ENCODE measurements at regions not wholly inside any gene's neighbourhood (a gene's known extent, or its start where the extent isn't known, plus 50 kb on each side); places are given as distances from the start of the nearest gene placed in this dataset.

GRCh38 chr10:113274176-113274829, 278.6 kb upstream of the HABP2 start:
- H2AFZ ChIP-seq = peak overlapping the region; percentile 95; the same call in 1 of the 2 replicates
- H3K9me3 Mint-ChIP-seq = peaks cover 10% of the 10 kb centered on the region; the same call in 2 of the 3 replicates

GRCh38 chr10:113278221-113278620, 274.6 kb upstream of the HABP2 start:
- no peaks in the 10 kb centered on the region for H3K27me3 ChIP-seq (ENCODE audit: insufficient read depth)
- TF ChIP-seq CREB1 (CRISPR knock-in tag; IDR thresholded peaks at IDR 0.05; ENCODE audit: low read depth) (no peak), NANOG (IDR thresholded peaks at IDR 0.05; ENCODE audit: borderline replicate concordance) (no peak), ZNF331 (CRISPR knock-in tag; IDR thresholded peaks at IDR 0.05; ENCODE audit: low read depth) (no peak), JUNB (IDR thresholded peaks at IDR 0.05; ENCODE audit: unreplicated experiment) (no peak), POLR2AphosphoS5 (IDR thresholded peaks at IDR 0.05; ENCODE audit: low read depth) (no peak), STAT1 (IDR thresholded peaks at IDR 0.05; ENCODE audit: unreplicated experiment) (no peak), ZNF462 (CRISPR knock-in tag; IDR thresholded peaks at IDR 0.05) (no peak)

More at GRCh38 chr10:113274176-113274829, 278.6 kb upstream of the HABP2 start:
- Histone ChIP-seq H3K4me1 (ENCODE audit: insufficient read depth) (peaks cover 3% of the 10 kb centered on the region; the same call in 1 of the 2 replicates), H3K4me3 (no peak overlapping the region), H3K79me2 (replicated peaks; ENCODE audit: insufficient read depth) (no peaks in the 10 kb centered on the region), H3K36me3 (ENCODE audit: insufficient read depth) (no peaks in the 10 kb centered on the region), H3K27ac (ENCODE audit: low read depth) (no peak overlapping the region), H3K27me3 (ENCODE audit: insufficient read depth) (no peaks in the 10 kb centered on the region), H3F3A (replicated peaks; ENCODE audit: low read depth) (no peaks in the 10 kb centered on the region), H4K20me1 (replicated peaks; ENCODE audit: insufficient read depth) (no peaks in the 10 kb centered on the region), H3K9me2 (ENCODE audit: insufficient read depth) (0 out of 2 replicates have a peak, but pooled peaks cover 4% of the 10 kb centered on the region), H3K4me2 (no peak overlapping the region)
- H3K4me1 Mint-ChIP-seq = peaks cover 10% of the 10 kb centered on the region; the same call in 2 of the 3 replicates
- TF ChIP-seq ZNF331 (CRISPR knock-in tag; IDR thresholded peaks at IDR 0.05; ENCODE audit: low read depth) = no peak
- no peak for TF ChIP-seq EZH2phosphoT487 (IDR thresholded peaks at IDR 0.05; ENCODE audit: unreplicated experiment)
- no peak for TF ChIP-seq NANOG (IDR thresholded peaks at IDR 0.05; ENCODE audit: borderline replicate concordance)
- no peak for TF ChIP-seq STAT1 (IDR thresholded peaks at IDR 0.05; ENCODE audit: unreplicated experiment)
- no peak for TF ChIP-seq EZH2 (IDR thresholded peaks at IDR 0.05; ENCODE audit: low read depth, unreplicated experiment)
- no peak for TF ChIP-seq CTCF (conservative IDR thresholded peaks at IDR 0.05; ENCODE audit: low read depth in 2 of 2)
- DNase-seq (ENCODE audit: low spot score) = no peak
- H3K4me3 Mint-ChIP-seq = no peak overlapping the region
- peaks cover 2% of the 10 kb centered on the region for H3K27me3 Mint-ChIP-seq (ENCODE audit: insufficient read depth, low read depth, poor library complexity)
- peak; percentile 37 for ATAC-seq
- H3K27ac Mint-ChIP-seq = no peak overlapping the region
- peaks cover 6% of the 10 kb centered on the region; the same call in 2 of the 3 replicates for H3K36me3 Mint-ChIP-seq (ENCODE audit: low read depth)

More at GRCh38 chr10:113278221-113278620, 274.6 kb upstream of the HABP2 start:
- H3K9me3 Mint-ChIP-seq = peaks cover 10% of the 10 kb centered on the region; the same call in 2 of the 3 replicates
- 0 out of 2 replicates have a peak overlapping the region, but pooled peaks have one; percentile 23 for H2AFZ ChIP-seq
- ATAC-seq = no peak
- no peak for DNase-seq (ENCODE audit: low spot score)
- H3K27ac Mint-ChIP-seq = no peak overlapping the region
- no peaks in the 10 kb centered on the region for H3F3A ChIP-seq (replicated peaks; ENCODE audit: low read depth)
- H3K36me3 ChIP-seq (ENCODE audit: insufficient read depth) = no peaks in the 10 kb centered on the region
- H3K79me2 ChIP-seq (replicated peaks; ENCODE audit: insufficient read depth) = no peaks in the 10 kb centered on the region
- no peaks in the 10 kb centered on the region; the same call in 1 of the 2 replicates for H3K4me1 ChIP-seq (ENCODE audit: insufficient read depth)
- H3K4me3 ChIP-seq = no peak overlapping the region
- H3K36me3 Mint-ChIP-seq (ENCODE audit: low read depth) = peaks cover 6% of the 10 kb centered on the region; the same call in 2 of the 3 replicates
- no peak overlapping the region for H3K27ac ChIP-seq (ENCODE audit: low read depth)
- H3K4me1 Mint-ChIP-seq = peaks cover 9% of the 10 kb centered on the region; the same call in 2 of the 3 replicates
- H3K27me3 Mint-ChIP-seq (ENCODE audit: insufficient read depth, low read depth, poor library complexity) = no peaks in the 10 kb centered on the region
- no peaks in the 10 kb centered on the region for H4K20me1 ChIP-seq (replicated peaks; ENCODE audit: insufficient read depth)
- H3K9me2 ChIP-seq (ENCODE audit: insufficient read depth) = 0 out of 2 replicates have a peak, but pooled peaks cover 3% of the 10 kb centered on the region
- no peak overlapping the region for H3K4me2 ChIP-seq
- no peak overlapping the region for H3K4me3 Mint-ChIP-seq
